Astrocyte (in vitro differentiated cells and primary cell): ENCODE measurements at regions not wholly inside any gene's neighbourhood (a gene's known extent, or its start where the extent isn't known, plus 50 kb on each side); places are given as distances from the start of the nearest gene placed in this dataset.
"Not testable (repeated sequence)": the region's sequence is repeated elsewhere in the genome, so short reads cannot be mapped to it uniquely, and the experiment has no call there.

ENCODE experiments used
- DNase-seq: peaks from one replicate; pipeline ENCODE4 v3.0.0-alpha.2; 2010; ENCODE audit warnings: low read depth
- FAIRE-seq: peaks from 2 replicates; lab custom pipeline; 2011; peaks lifted over from hg19 to GRCh38; lab: Jason Lieb, UNC
- H2AFZ ChIP-seq: 2 replicates; pipeline ENCODE4 v1.6.0; 2012; ENCODE audit warnings: low read depth, low read length, inconsistent platforms
- H3K27ac ChIP-seq: 2 replicates; pipeline ENCODE4 v1.5.1; 2011; ENCODE audit warnings: low read depth, low read length, inconsistent platforms
- H3K27me3 ChIP-seq: 2 replicates; pipeline ENCODE4 v1.6.0; 2011; ENCODE audit warnings: low read length, inconsistent platforms; ENCODE audit not compliant: insufficient read depth
- H3K36me3 ChIP-seq: 2 replicates; pipeline ENCODE4 v1.5.1; 2011; ENCODE audit warnings: low read length, inconsistent platforms; ENCODE audit not compliant: insufficient read depth
- H3K4me1 ChIP-seq: 2 replicates; pipeline ENCODE4 v1.5.1; 2011; ENCODE audit warnings: low read length, inconsistent platforms; ENCODE audit not compliant: insufficient read depth
- H3K4me2 ChIP-seq: 2 replicates; pipeline ENCODE4 v1.6.0; 2012; ENCODE audit warnings: low read length, inconsistent platforms
- H3K4me3 ChIP-seq: 2 replicates; pipeline ENCODE4 v1.5.1; 2011; ENCODE audit warnings: low read depth, mild to moderate bottlenecking, low read length, inconsistent platforms; ENCODE audit not compliant: insufficient read depth
- H3K79me2 ChIP-seq: 2 replicates; pipeline ENCODE4 v1.6.0; 2012; ENCODE audit warnings: mild to moderate bottlenecking, low read length, inconsistent platforms; ENCODE audit not compliant: insufficient read depth
- H3K9ac ChIP-seq: 2 replicates; pipeline ENCODE4 v1.6.0; 2012; ENCODE audit warnings: mild to moderate bottlenecking, low read length, inconsistent platforms
- H3K9me3 ChIP-seq: 2 replicates; pipeline ENCODE4 v1.5.1; 2012; ENCODE audit warnings: low read depth, mild to moderate bottlenecking, low read length, inconsistent platforms; ENCODE audit not compliant: insufficient read depth
- H4K20me1 ChIP-seq: 2 replicates; pipeline ENCODE4 v1.6.0; 2012; ENCODE audit warnings: low read length, inconsistent platforms; ENCODE audit not compliant: insufficient read depth
- H3K27ac Mint-ChIP-seq: one replicate; pipeline ENCODE4 v1.8.0; 2021; ENCODE audit warnings: mild to moderate bottlenecking, mixed read lengths; ENCODE audit not compliant: unreplicated experiment
- H3K27me3 Mint-ChIP-seq: one replicate; pipeline ENCODE4 v1.8.0; 2021; ENCODE audit warnings: low read depth, mixed read lengths; ENCODE audit not compliant: unreplicated experiment
- H3K36me3 Mint-ChIP-seq: one replicate; pipeline ENCODE4 v1.8.0; 2021; ENCODE audit warnings: low read depth, mixed read lengths; ENCODE audit not compliant: unreplicated experiment
- H3K4me1 Mint-ChIP-seq: one replicate; pipeline ENCODE4 v1.8.0; 2021; ENCODE audit warnings: low read depth, mixed read lengths; ENCODE audit not compliant: unreplicated experiment
- H3K4me3 Mint-ChIP-seq: one replicate; pipeline ENCODE4 v1.8.0; 2021; ENCODE audit warnings: mild to moderate bottlenecking, moderate library complexity, mixed read lengths; ENCODE audit not compliant: unreplicated experiment
- H3K9me3 Mint-ChIP-seq: one replicate; pipeline ENCODE4 v1.8.0; 2021; ENCODE audit warnings: mild to moderate bottlenecking, mixed read lengths; ENCODE audit not compliant: unreplicated experiment
- CTCF ChIP-seq: IDR thresholded peaks from 2 replicates; pipeline ENCODE4 v1.5.1; 2011; ENCODE audit warnings: low read depth, mild to moderate bottlenecking, inconsistent platforms, low read length, moderate library complexity; ENCODE audit not compliant: insufficient read depth
- EZH2 ChIP-seq: IDR thresholded peaks from 2 replicates; pipeline ENCODE4 v1.6.1; 2012; ENCODE audit warnings: mild to moderate bottlenecking, low read length, inconsistent platforms; ENCODE audit not compliant: insufficient read depth

- Mint-ChIP-seq H3K27me3 (no peaks in the 10 kb centered on the region), H3K4me3 (no peak overlapping the region), H3K9me3 (no peaks in the 10 kb centered on the region), H3K27ac (no peak overlapping the region), H3K36me3 (no peaks in the 10 kb centered on the region), H3K4me1 (no peaks in the 10 kb centered on the region)
- FAIRE-seq = no peak
- no peak overlapping the region for H3K4me3 ChIP-seq
- H3K27ac ChIP-seq = no peak overlapping the region
- H3K9me3 ChIP-seq = no peaks in the 10 kb centered on the region
- no peak for DNase-seq
- H3K9ac ChIP-seq = no peak overlapping the region
- no peaks in the 10 kb centered on the region for H3K79me2 ChIP-seq
- no peaks in the 10 kb centered on the region for H3K36me3 ChIP-seq
- TF ChIP-seq CTCF (no peak), EZH2 (no peak)
- H4K20me1 ChIP-seq = no peaks in the 10 kb centered on the region
- H3K27me3 ChIP-seq = no peaks in the 10 kb centered on the region
- no peak overlapping the region for H2AFZ ChIP-seq
- H3K4me2 ChIP-seq = no peak overlapping the region
- H3K4me1 ChIP-seq = no peaks in the 10 kb centered on the region
Measured at GRCh38 chrX:25427873-25428555, 412.2 kb upstream of the ARX start.

GRCh38 chrX:25404163-25404562, 388.4 kb upstream of the ARX start:
- H3K9me3 Mint-ChIP-seq, H3K4me1 ChIP-seq, H3K27ac ChIP-seq, H4K20me1 ChIP-seq, H3K27me3 Mint-ChIP-seq, H3K4me3 Mint-ChIP-seq, H3K79me2 ChIP-seq, H3K36me3 ChIP-seq, H3K27me3 ChIP-seq, H3K4me3 ChIP-seq, DNase-seq, H3K4me1 Mint-ChIP-seq, H3K27ac Mint-ChIP-seq, H3K9ac ChIP-seq, H2AFZ ChIP-seq, H3K9me3 ChIP-seq, H3K36me3 Mint-ChIP-seq, FAIRE-seq, H3K4me2 ChIP-seq: not testable (repeated sequence)

- no peak overlapping the region for H3K9ac ChIP-seq
- FAIRE-seq = peak; percentile 90
- H3K4me3 ChIP-seq = no peak overlapping the region
- Mint-ChIP-seq H3K9me3 (peaks cover 2% of the 10 kb centered on the region), H3K4me1 (no peaks in the 10 kb centered on the region), H3K27me3 (no peaks in the 10 kb centered on the region), H3K27ac (no peak overlapping the region), H3K4me3 (no peak overlapping the region), H3K36me3 (no peaks in the 10 kb centered on the region)
- no peak overlapping the region for H3K27ac ChIP-seq
- H4K20me1 ChIP-seq = no peaks in the 10 kb centered on the region
- no peaks in the 10 kb centered on the region for H3K9me3 ChIP-seq
- no peak overlapping the region for H3K4me2 ChIP-seq
- H3K4me1 ChIP-seq = no peaks in the 10 kb centered on the region
- TF ChIP-seq CTCF = no peak
- TF ChIP-seq EZH2 = no peak
- no peaks in the 10 kb centered on the region for H3K79me2 ChIP-seq
- no peak for DNase-seq
- no peaks in the 10 kb centered on the region for H3K27me3 ChIP-seq
- H2AFZ ChIP-seq = no peak overlapping the region
- H3K36me3 ChIP-seq = no peaks in the 10 kb centered on the region
Measured at GRCh38 chrX:25389266-25389665, 373.5 kb upstream of the ARX start.
